ENCODE measurements at regions not wholly inside any gene's neighbourhood (a gene's known extent, or its start where the extent isn't known, plus 50 kb on each side); places are given as distances from the start of the nearest gene placed in this dataset.

GRCh38 chr2:162915858-162916257 lies 77.3 kb upstream of the KCNH7 start:
- TF ChIP-seq EZH2 (IDR thresholded peaks at IDR 0.05; ENCODE audit: borderline replicate concordance, low read length), result no peak
- TF ChIP-seq CTCF (IDR thresholded peaks at IDR 0.05; ENCODE audit: low read length), result no peak

Measured in OCI-LY1 (cell line).